Astrocyte of the cerebellum (primary cell): ENCODE measurements at regions not wholly inside any gene's neighbourhood (a gene's known extent, or its start where the extent isn't known, plus 50 kb on each side); places are given as distances from the start of the nearest gene placed in this dataset.
"Not testable (repeated sequence)": the region's sequence is repeated elsewhere in the genome, so short reads cannot be mapped to it uniquely, and the experiment has no call there.

ENCODE experiments used
- DNase-seq: peaks from one replicate; pipeline ENCODE4 v3.0.0-alpha.2; 2011; ENCODE audit warnings: low read depth
- H3K4me3 ChIP-seq: 2 replicates; pipeline ENCODE4 v1.5.1; 2011; ENCODE audit warnings: mild to moderate bottlenecking, low read depth, low read length, moderate library complexity
- in situ Hi-C: cut with HindIII; loops from 2 replicates; pipeline ENCODE4 v1.10.0; 2017; ENCODE audit warnings: low sequenced_read_pairs
- TF ChIP-seq, protein P1 (sequence below): IDR thresholded peaks from 2 replicates; pipeline ENCODE4 v1.5.1; 2012; ENCODE audit warnings: low read length, low read depth, moderate library complexity, mild to moderate bottlenecking; ENCODE audit errors: missing control alignments

DNA sequence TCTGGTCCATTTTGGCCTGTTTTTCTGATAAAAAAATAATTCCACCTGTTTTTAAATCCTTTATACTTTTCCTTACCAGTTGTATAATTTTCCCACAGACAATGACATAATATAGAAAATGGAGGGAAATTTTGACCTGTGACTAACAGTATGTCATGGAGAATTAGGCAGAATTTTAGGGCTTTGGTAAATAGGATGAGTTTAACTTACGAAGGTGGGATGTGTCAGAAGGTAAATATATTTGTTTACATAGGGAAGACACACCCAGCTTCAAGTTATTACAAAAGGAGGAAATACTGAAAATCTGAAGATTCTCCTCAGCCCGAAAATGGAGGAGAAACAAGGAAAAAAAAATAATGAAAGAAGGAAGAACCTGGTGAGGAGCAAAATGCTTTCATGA lies 64.6 kb upstream of the PPP3CA start:
- in situ Hi-C loops: no loop called here
- no peak overlapping the region for H3K4me3 ChIP-seq
- TF ChIP-seq, protein P1, sequence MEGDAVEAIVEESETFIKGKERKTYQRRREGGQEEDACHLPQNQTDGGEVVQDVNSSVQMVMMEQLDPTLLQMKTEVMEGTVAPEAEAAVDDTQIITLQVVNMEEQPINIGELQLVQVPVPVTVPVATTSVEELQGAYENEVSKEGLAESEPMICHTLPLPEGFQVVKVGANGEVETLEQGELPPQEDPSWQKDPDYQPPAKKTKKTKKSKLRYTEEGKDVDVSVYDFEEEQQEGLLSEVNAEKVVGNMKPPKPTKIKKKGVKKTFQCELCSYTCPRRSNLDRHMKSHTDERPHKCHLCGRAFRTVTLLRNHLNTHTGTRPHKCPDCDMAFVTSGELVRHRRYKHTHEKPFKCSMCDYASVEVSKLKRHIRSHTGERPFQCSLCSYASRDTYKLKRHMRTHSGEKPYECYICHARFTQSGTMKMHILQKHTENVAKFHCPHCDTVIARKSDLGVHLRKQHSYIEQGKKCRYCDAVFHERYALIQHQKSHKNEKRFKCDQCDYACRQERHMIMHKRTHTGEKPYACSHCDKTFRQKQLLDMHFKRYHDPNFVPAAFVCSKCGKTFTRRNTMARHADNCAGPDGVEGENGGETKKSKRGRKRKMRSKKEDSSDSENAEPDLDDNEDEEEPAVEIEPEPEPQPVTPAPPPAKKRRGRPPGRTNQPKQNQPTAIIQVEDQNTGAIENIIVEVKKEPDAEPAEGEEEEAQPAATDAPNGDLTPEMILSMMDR: no peak
- DNase-seq: no peak

DNA sequence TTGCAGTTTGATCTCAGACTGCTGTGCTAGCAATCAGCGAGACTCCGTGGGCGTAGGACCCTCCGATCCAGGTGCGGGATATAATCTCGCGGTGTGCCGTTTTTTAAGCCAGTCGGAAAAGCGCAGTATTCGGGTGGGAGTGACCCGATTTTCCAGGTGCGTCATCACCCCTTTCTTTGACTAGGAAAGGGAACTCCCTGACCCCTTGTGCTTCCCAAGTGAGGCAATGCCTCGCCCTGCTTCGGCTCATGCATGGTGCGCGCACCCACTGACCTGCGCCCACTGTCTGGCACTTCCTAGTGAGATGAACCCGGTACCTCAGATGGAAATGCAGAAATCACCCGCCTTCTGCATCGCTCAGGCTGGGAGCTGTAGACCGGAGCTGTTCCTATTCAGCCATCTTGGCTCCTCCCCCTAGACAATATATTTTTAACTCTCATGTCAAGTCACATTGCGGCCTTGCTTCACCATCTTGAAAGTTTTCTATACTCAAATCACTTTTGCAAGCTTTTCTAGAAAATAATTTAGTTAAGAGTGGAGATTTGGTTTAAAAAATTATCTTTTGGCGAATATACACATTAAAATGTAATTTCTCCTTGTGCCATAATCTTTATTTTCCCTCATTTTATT lies 64.1 kb upstream of the PPP3CA start:
- in situ Hi-C loops: not testable (repeated sequence)

DNA sequence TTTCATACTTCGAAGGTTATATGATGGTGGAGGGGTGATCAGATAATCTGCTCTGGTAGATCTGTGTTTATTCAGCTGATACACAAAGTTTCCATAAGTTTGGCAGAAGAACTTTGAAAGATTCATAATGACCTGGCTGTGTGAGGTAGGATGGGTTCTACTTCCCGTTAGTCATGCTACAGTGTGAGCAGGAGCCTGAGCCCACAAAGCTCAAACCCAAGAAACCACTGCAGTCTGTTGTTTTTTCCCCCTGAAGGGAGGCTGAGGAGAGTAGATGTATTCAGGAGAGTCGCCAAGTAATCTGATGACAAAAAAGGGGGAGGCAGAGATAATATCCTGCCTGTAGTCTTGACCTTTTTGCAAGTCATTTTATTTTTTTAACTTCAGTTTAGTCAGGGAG lies 52.8 kb upstream of the PPP3CA start:
- DNase-seq: peak; percentile 72
- in situ Hi-C loops: no loop called here
- TF ChIP-seq, protein P1: no peak
- H3K4me3 ChIP-seq: no peak overlapping the region

More for the DNA sequence above, 64.1 kb upstream of the PPP3CA start:
- DNase-seq, H3K4me3 ChIP-seq: not testable (repeated sequence)

DNA sequence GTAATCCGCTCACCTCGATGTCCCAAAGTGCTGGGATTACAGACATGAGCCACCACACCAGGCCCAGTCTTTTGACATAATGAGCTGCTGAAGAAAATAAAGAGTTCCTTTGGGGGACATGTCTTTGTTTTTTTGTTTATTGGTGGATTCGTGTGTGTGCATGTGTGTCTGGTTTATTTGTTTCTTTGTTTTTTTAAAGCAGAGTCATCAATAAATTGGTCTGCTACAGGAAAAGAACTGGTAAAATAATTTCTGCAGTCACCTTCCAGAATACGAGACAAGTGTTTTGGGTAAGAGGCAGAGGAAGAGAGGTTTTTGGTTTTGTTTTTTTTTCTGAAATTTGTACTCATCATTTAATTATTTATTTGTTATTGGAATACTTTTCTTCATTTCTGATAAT lies 51.5 kb upstream of the PPP3CA start:
- in situ Hi-C loops: no loop called here
- no peak overlapping the region for H3K4me3 ChIP-seq
- TF ChIP-seq, protein P1: no peak

More for the DNA sequence above, 51.5 kb upstream of the PPP3CA start:
- DNase-seq: no peak
